CD4-positive, alpha-beta T cell (primary cell): ENCODE measurements at regions not wholly inside any gene's neighbourhood (a gene's known extent, or its start where the extent isn't known, plus 50 kb on each side); places are given as distances from the start of the nearest gene placed in this dataset.
"Not testable (repeated sequence)": the region's sequence is repeated elsewhere in the genome, so short reads cannot be mapped to it uniquely, and the experiment has no call there.

Experiments used
- ATAC-seq: fragments of 200-7000 bp; cut with Tn5 transposase; one replicate; pipeline ENCODE4 v1.10.0; 2022; ENCODE audit warnings: mild to moderate bottlenecking; ENCODE audit not compliant: poor library complexity
- CTCF ChIA-PET: fragments of 350-600 bp; sonication (Branson Sonifier 250); formaldehyde crosslinking; loops from one replicate; lab custom pipeline; 2021; ENCODE audit warnings: antibody characterized with exemption, inconsistent platforms; lab: Charles Lee
- POLR2A ChIA-PET: fragments of 350-600 bp; sonication (Branson Sonifier 250); formaldehyde crosslinking; loops from one replicate; lab custom pipeline; 2021; ENCODE audit warnings: antibody characterized with exemption, inconsistent platforms; lab: Charles Lee
- DNase-seq, 14 experiments: peaks; one replicate each; pipeline ENCODE4 v3.0.0-alpha.2; 2013 to 2020; ENCODE audit warnings: mixed read lengths in 2 of 14
- H3K27ac ChIP-seq, 2 donors: one replicate each; pipeline versions ENCODE4 v1.5.1 to v1.7.0; 2013; ENCODE audit warnings: low read length in 2 of 2, low read depth in 1 of 2, mild to moderate bottlenecking in 1 of 2
- H3K27me3 ChIP-seq, 2 experiments: 1 replicate in 1 of 2; 2 replicates in 1 of 2; pipeline versions ENCODE4 v1.6.1 to v1.7.0; 2013; ENCODE audit warnings: low read length in 2 of 2, control low read depth in 1 of 2, mild to moderate bottlenecking in 1 of 2, moderate library complexity in 1 of 2; ENCODE audit not compliant: insufficient read depth in 2 of 2, control insufficient read depth in 1 of 2
- H3K36me3 ChIP-seq: one replicate; pipeline ENCODE4 v1.6.1; 2013; ENCODE audit warnings: low read length, control low read depth; ENCODE audit not compliant: insufficient read depth
- H3K4me1 ChIP-seq: one replicate; pipeline ENCODE4 v1.6.1; 2013; ENCODE audit warnings: low read length, control low read depth; ENCODE audit not compliant: insufficient read depth
- H3K4me3 ChIP-seq: one replicate; pipeline ENCODE4 v1.5.1; 2013; ENCODE audit warnings: mild to moderate bottlenecking, low read length, moderate library complexity
- H3K9me3 ChIP-seq, 2 experiments: 1 replicate in 1 of 2; 2 replicates in 1 of 2; pipeline versions ENCODE4 v1.6.1 to v1.7.0; 2013; ENCODE audit warnings: low read length in 2 of 2, mild to moderate bottlenecking in 2 of 2, control low read depth in 1 of 2, moderate library complexity in 1 of 2; ENCODE audit not compliant: control insufficient read depth in 1 of 2, insufficient read depth in 1 of 2
- H3K27ac Mint-ChIP-seq: one replicate; pipeline ENCODE4 v1.8.0; 2020; ENCODE audit warnings: mixed read lengths
- H3K27me3 Mint-ChIP-seq: one replicate; pipeline ENCODE4 v1.8.0; 2021; ENCODE audit warnings: mixed read lengths
- H3K36me3 Mint-ChIP-seq: one replicate; pipeline ENCODE4 v1.8.0; 2021; ENCODE audit warnings: low read depth, mixed read lengths
- H3K4me1 Mint-ChIP-seq: one replicate; pipeline ENCODE4 v1.8.0; 2021; ENCODE audit warnings: low read depth, mixed read lengths
- H3K4me3 Mint-ChIP-seq: one replicate; pipeline ENCODE4 v1.8.0; 2020; ENCODE audit warnings: mild to moderate bottlenecking, mixed read lengths
- H3K9me3 Mint-ChIP-seq: one replicate; pipeline ENCODE4 v1.8.0; 2020; ENCODE audit warnings: mixed read lengths
- intact Hi-C, 2 experiments: fragments of 100-400 bp; cut with DNase I in 1 of 2; cut with micrococcal nuclease in 1 of 2; formaldehyde crosslinking; loops; one replicate each; pipeline versions ENCODE4 v1.15.1 to v1.9.0; 2023 to 2025; cut with DNase I, micrococcal nuclease
- TF ChIP-seq, protein P1 (sequence below): fragments of 200-600 bp; IDR thresholded peaks from one replicate; pipeline ENCODE4 v1.8.0; 2022; ENCODE audit warnings: antibody characterized with exemption, mild to moderate bottlenecking

DNA sequence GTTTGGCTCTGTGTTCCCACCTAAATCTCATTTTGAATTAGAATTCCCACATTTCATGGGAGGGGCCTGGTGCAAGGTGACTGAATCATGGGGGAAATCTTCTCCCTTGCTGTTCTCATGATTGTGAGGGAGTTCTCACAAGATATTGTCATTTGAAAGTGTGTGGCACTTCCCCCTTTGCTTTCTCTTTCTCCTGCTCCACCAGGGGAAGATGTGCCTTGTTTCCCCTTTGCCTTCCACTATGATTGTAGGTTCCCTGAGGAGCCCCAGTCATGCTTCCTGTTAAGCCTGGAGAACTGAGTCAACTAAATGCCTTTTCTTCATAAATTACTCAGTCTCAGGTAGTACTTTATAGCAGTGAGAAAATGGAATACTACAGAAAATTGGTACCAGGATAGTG lies 157.2 kb upstream of the TPRG1 start:
- Histone ChIP-seq H3K27ac (no peak overlapping the region), H3K36me3 (no peaks in the 10 kb centered on the region), H3K4me1 (no peaks in the 10 kb centered on the region), H3K27me3 (no peaks in the 10 kb centered on the region), H3K4me3 (no peak overlapping the region), H3K9me3 (peaks cover 4 to 8% of the 10 kb centered on the region in 2 experiments)
- no peaks in the 10 kb centered on the region for H3K4me1 Mint-ChIP-seq
- H3K27me3 Mint-ChIP-seq: no peaks in the 10 kb centered on the region
- ATAC-seq (no peak), DNase-seq (no peak)
- intact Hi-C loops: no loop called here
- ChIA-PET CTCF (no interaction called here), POLR2A (no interaction called here)
- H3K36me3 Mint-ChIP-seq: no peaks in the 10 kb centered on the region
- TF ChIP-seq, protein P1, sequence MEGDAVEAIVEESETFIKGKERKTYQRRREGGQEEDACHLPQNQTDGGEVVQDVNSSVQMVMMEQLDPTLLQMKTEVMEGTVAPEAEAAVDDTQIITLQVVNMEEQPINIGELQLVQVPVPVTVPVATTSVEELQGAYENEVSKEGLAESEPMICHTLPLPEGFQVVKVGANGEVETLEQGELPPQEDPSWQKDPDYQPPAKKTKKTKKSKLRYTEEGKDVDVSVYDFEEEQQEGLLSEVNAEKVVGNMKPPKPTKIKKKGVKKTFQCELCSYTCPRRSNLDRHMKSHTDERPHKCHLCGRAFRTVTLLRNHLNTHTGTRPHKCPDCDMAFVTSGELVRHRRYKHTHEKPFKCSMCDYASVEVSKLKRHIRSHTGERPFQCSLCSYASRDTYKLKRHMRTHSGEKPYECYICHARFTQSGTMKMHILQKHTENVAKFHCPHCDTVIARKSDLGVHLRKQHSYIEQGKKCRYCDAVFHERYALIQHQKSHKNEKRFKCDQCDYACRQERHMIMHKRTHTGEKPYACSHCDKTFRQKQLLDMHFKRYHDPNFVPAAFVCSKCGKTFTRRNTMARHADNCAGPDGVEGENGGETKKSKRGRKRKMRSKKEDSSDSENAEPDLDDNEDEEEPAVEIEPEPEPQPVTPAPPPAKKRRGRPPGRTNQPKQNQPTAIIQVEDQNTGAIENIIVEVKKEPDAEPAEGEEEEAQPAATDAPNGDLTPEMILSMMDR: no peak
- H3K27ac Mint-ChIP-seq: no peak overlapping the region
- peaks cover 12% of the 10 kb centered on the region for H3K9me3 Mint-ChIP-seq
- H3K4me3 Mint-ChIP-seq: no peak overlapping the region

DNA sequence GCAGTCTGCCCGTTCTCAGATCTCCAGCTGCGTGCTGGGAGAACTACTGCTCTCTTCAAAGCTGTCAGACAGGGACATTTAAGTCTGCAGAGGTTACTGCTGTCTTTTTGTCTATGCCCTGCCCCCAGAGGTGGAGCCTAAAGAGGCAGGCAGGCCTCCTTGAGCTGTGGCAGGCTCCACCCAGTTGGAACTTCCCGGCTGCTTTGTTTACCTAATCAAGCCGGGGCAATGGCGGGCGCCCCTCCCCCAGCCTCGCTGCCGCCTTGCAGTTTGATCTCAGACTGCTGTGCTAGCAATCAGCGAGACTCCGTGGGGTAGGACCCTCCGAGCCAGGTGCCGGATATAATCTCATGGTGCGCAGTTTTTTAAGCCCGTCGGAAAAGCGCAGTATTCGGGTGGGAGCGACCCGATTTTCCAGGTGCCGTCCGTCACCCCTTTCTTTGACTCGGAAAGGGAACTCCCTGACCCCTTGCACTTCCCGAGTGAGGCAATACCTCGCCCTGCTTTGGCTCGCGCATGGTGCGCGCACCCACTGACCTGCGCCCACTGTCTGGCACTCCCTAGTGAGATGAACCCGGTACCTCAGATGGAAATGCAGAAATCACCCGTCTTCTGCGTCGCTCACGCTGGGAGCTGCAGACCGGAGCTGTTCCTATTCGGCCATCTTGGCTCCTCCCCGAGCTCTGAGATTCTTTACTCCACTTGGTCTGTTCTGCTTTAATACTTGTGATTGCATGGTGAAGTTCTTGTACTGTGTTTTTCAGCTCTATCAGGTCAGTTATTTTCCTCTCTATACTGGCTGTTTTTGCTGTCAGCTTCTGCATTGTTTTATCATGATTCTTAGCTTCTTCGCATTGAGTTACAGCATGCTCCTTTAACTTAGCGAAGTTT lies 148.9 kb upstream of the TPRG1 start:
- H3K36me3 Mint-ChIP-seq, POLR2A ChIA-PET, H3K27ac Mint-ChIP-seq, H3K27ac ChIP-seq, H3K4me1 Mint-ChIP-seq, H3K4me3 ChIP-seq, H3K4me1 ChIP-seq, intact Hi-C loops, H3K4me3 Mint-ChIP-seq, H3K27me3 Mint-ChIP-seq, H3K9me3 ChIP-seq, H3K36me3 ChIP-seq, H3K27me3 ChIP-seq, ATAC-seq, CTCF ChIA-PET, H3K9me3 Mint-ChIP-seq: not testable (repeated sequence)
- peak in 3 of 14 experiments; percentile 6 to 18 (median 12) for DNase-seq

DNA sequence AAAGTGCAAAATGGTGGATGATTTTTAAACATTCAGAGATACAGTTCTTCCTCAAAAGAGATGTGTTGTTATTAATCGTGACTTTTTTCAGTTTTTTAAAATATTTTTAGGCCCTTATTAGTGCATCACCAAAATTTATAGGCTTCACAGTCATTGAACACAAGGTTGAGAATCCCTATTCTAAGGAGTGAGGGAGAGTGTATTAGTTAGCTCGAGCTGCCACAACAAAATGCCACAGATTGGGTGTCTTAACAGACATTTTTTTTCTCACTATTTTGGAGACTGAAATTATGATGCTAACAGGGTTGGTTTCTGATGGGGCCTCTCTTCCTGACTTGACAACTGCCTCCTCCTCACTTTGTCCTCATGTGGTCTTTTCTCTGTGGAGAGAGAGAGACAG lies 145.9 kb upstream of the TPRG1 start:
- POLR2A ChIA-PET: no interaction called here
- CTCF ChIA-PET: no interaction called here
- intact Hi-C loops: no loop called here

More for the DNA sequence above, 145.9 kb upstream of the TPRG1 start:
- Mint-ChIP-seq H3K27me3 (peaks cover 13% of the 10 kb centered on the region), H3K36me3 (no peaks in the 10 kb centered on the region), H3K27ac (no peak overlapping the region), H3K4me3 (no peak overlapping the region), H3K9me3 (no peaks in the 10 kb centered on the region), H3K4me1 (no peaks in the 10 kb centered on the region)
- DNase-seq (no peak), ATAC-seq (no peak)
- H3K9me3 ChIP-seq: no peaks in the 10 kb centered on the region
- TF ChIP-seq, protein P1: no peak
- no peak overlapping the region for H3K4me3 ChIP-seq
- no peak overlapping the region for H3K27ac ChIP-seq
- peaks cover 0 to 9% of the 10 kb centered on the region in 2 experiments for H3K27me3 ChIP-seq
- no peaks in the 10 kb centered on the region for H3K4me1 ChIP-seq
- no peaks in the 10 kb centered on the region for H3K36me3 ChIP-seq
